GM21423 (cell line): ENCODE measurements at regions not wholly inside any gene's neighbourhood (a gene's known extent, or its start where the extent isn't known, plus 50 kb on each side); places are given as distances from the start of the nearest gene placed in this dataset.

Experiments
- ATAC-seq: cut with Tn5 transposase; IDR thresholded peaks from one replicate; pipeline ENCODE4 v1.9.1; 2021; ENCODE audit warnings: mild to moderate bottlenecking, moderate library complexity; ENCODE audit not compliant: unreplicated experiment

GRCh38 chrX:714131-714530 lies 83.5 kb downstream of the SHOX start:
- ATAC-seq: no peak
